ENCODE measurements at regions not wholly inside any gene's neighbourhood (a gene's known extent, or its start where the extent isn't known, plus 50 kb on each side); places are given as distances from the start of the nearest gene placed in this dataset.

DNA sequence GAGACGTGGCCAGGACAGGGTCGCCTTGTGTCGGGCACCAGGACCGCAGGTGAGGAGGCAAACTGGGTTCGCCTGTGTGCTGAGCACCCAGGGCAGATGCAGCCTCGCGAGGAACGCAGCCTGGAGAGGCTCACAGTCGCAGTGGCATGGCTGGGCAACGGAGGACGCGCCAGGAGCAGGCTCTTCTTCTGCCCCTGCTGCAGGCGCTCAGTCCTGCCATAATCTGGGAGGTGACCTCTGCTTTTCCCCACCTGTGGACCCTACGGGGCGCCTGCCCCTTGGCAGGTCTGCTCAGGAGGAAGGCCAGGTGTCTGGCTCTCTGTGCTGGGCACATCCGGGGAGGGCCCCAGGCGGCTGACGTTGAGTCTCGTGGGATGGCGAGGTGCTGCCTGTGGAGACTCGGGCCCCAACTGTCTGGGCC is 1136.2 kb downstream of the BRD1 start:
- no peak for ATAC-seq
- TF ChIP-seq OSR1 (CRISPR knock-in tag; IDR thresholded peaks at IDR 0.05) (no peak), PATZ1 (CRISPR knock-in tag; IDR thresholded peaks at IDR 0.05; ENCODE audit: borderline replicate concordance) (no peak), ZNF70 (CRISPR knock-in tag; IDR thresholded peaks at IDR 0.05) (no peak), TCF4 (CRISPR knock-in tag; IDR thresholded peaks at IDR 0.05; ENCODE audit: borderline replicate concordance) (no peak)
- TF ChIP-seq, protein P1, sequence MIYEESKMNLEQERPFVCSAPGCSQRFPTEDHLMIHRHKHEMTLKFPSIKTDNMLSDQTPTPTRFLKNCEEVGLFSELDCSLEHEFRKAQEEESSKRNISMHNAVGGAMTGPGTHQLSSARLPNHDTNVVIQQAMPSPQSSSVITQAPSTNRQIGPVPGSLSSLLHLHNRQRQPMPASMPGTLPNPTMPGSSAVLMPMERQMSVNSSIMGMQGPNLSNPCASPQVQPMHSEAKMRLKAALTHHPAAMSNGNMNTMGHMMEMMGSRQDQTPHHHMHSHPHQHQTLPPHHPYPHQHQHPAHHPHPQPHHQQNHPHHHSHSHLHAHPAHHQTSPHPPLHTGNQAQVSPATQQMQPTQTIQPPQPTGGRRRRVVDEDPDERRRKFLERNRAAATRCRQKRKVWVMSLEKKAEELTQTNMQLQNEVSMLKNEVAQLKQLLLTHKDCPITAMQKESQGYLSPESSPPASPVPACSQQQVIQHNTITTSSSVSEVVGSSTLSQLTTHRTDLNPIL (CRISPR knock-in tag; IDR thresholded peaks at IDR 0.05; ENCODE audit: low read depth) = no peak

DNA sequence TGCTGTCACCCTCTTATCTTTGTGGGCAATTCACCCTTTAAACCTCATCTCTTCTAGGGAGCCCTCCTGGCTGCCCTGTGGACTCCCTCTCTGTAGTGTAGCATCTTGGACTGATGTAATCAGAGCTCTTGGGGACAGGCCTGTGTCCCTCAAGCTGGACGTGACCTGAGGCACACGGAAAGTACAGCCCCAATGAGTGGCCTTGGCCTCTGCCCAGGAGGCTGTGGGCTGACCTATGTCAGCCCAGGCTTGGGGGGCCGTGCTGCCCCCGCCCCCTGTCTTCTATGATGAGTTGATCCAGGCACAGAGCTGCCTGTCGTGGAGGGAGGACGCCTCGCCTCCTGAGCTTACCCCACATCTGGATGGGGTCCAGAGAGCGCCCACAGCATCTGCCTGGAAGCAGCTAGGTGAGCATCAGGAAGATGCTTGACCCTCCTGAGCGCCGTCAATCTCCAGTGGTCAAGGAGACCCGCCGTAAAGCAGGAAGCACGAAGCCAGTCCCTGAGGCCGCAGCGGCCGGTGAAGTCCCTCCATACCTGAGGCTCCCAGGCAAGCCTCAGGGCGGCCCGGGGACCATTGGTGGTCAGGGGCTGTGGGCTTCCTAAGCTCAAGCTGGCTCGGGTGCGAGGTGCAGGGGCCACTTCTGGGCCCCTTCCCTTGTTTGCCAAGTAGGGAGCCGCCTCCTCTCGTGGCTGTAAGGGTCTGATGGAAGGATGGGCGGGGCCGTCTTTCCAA is 1136.9 kb downstream of the BRD1 start:
- TF ChIP-seq CSDC2 (CRISPR knock-in tag; IDR thresholded peaks at IDR 0.05) = no peak
- TF ChIP-seq ZNF8 (CRISPR knock-in tag; IDR thresholded peaks at IDR 0.05) = no peak
- no peak for TF ChIP-seq ZC3H10 (CRISPR knock-in tag; IDR thresholded peaks at IDR 0.05)
- no peak for TF ChIP-seq ZNF70 (CRISPR knock-in tag; IDR thresholded peaks at IDR 0.05)
- TF ChIP-seq GLIS3 (CRISPR knock-in tag; IDR thresholded peaks at IDR 0.05) = no peak
- no peak for TF ChIP-seq PPARA (CRISPR knock-in tag; IDR thresholded peaks at IDR 0.05; ENCODE audit: borderline replicate concordance)
- no peak for TF ChIP-seq ZFP30 (CRISPR knock-in tag; IDR thresholded peaks at IDR 0.05)
- TF ChIP-seq ARNTL (CRISPR knock-in tag; IDR thresholded peaks at IDR 0.05; ENCODE audit: borderline replicate concordance, low read depth) = no peak
- no peak for TF ChIP-seq ZNF565 (CRISPR knock-in tag; conservative IDR thresholded peaks at IDR 0.05; ENCODE audit: low read depth)
- no peak for TF ChIP-seq ZFP3 (CRISPR knock-in tag; IDR thresholded peaks at IDR 0.05)
- no peak for TF ChIP-seq POU6F1 (CRISPR knock-in tag; IDR thresholded peaks at IDR 0.05; ENCODE audit: borderline replicate concordance, low read depth)
- TF ChIP-seq ESRRG (CRISPR knock-in tag; IDR thresholded peaks at IDR 0.05) = no peak
- TF ChIP-seq, protein P2, sequence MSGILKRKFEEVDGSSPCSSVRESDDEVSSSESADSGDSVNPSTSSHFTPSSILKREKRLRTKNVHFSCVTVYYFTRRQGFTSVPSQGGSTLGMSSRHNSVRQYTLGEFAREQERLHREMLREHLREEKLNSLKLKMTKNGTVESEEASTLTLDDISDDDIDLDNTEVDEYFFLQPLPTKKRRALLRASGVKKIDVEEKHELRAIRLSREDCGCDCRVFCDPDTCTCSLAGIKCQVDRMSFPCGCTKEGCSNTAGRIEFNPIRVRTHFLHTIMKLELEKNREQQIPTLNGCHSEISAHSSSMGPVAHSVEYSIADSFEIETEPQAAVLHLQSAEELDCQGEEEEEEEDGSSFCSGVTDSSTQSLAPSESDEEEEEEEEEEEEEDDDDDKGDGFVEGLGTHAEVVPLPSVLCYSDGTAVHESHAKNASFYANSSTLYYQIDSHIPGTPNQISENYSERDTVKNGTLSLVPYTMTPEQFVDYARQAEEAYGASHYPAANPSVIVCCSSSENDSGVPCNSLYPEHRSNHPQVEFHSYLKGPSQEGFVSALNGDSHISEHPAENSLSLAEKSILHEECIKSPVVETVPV (CRISPR knock-in tag; IDR thresholded peaks at IDR 0.05) = no peak
- TF ChIP-seq TSHZ2 (CRISPR knock-in tag; IDR thresholded peaks at IDR 0.05) = no peak
- TF ChIP-seq, protein P1 (CRISPR knock-in tag; IDR thresholded peaks at IDR 0.05; ENCODE audit: low read depth) = no peak
- TF ChIP-seq BACH2 (CRISPR knock-in tag; IDR thresholded peaks at IDR 0.05; ENCODE audit: borderline replicate concordance) = no peak
- TF ChIP-seq RARB (CRISPR knock-in tag; IDR thresholded peaks at IDR 0.05) = no peak
- no peak for ATAC-seq

Data from SK-N-SH treated with all-trans-retinoic acid at 6 μM for 48 hours (cell line).